ENCODE measurements at regions not wholly inside any gene's neighbourhood (a gene's known extent, or its start where the extent isn't known, plus 50 kb on each side); places are given as distances from the start of the nearest gene placed in this dataset.

- peaks cover 0 to 2% (median 0%) of the 10 kb centered on the region in 4 donors for H3K36me3 ChIP-seq (ENCODE audit: control insufficient read depth in 4 of 4, insufficient read depth in 3 of 4, low read depth in 1 of 4, low read length in 3 of 4)
- H3K9me3 ChIP-seq (ENCODE audit: control insufficient read depth in 4 of 4, low read length in 3 of 4): no peaks in the 10 kb centered on the region
- H3K27ac ChIP-seq (ENCODE audit: low read depth in 1 of 2, low read length in 2 of 2): no peak overlapping the region
Measured at GRCh38 chr15:46296797-46297196, 662.0 kb downstream of the SQOR start.

GRCh38 chr15:46297766-46298165, 662.9 kb downstream of the SQOR start:
- Histone ChIP-seq H3K4me3 (ENCODE audit: low read depth in 1 of 3, low read length in 3 of 3) (no peak overlapping the region), H3K9me3 (ENCODE audit: control insufficient read depth in 4 of 4, low read length in 3 of 4) (no peaks in the 10 kb centered on the region), H3K4me1 (ENCODE audit: control insufficient read depth in 4 of 4, insufficient read depth in 4 of 4, low read length in 3 of 4) (no peaks in the 10 kb centered on the region), H3K36me3 (ENCODE audit: control insufficient read depth in 4 of 4, insufficient read depth in 3 of 4, low read depth in 1 of 4, low read length in 3 of 4) (peaks cover 0 to 2% (median 0%) of the 10 kb centered on the region in 4 donors), H3K27me3 (ENCODE audit: control insufficient read depth in 4 of 4, insufficient read depth in 4 of 4, low read length in 3 of 4) (no peaks in the 10 kb centered on the region), H3K9ac (ENCODE audit: low read depth in 1 of 2, low read length in 2 of 2) (no peak overlapping the region), H3K27ac (ENCODE audit: low read depth in 1 of 2, low read length in 2 of 2) (no peak overlapping the region)
- DNase-seq (ENCODE audit: low spot score): no peak
- 62% methylated on average over 3 of the region's 3 CpGs for WGBS
- TF ChIP-seq ATF3 (IDR thresholded peaks at IDR 0.05) (no peak), FOXA1 (IDR thresholded peaks at IDR 0.05) (no peak), CTCF (IDR thresholded peaks at IDR 0.05; ENCODE audit: low read depth, low read length, missing input control) (no peak), EGR1 (IDR thresholded peaks at IDR 0.05; ENCODE audit: low read depth in 2 of 2) (no peak), ZBTB33 (IDR thresholded peaks at IDR 0.05) (no peak), NR2F2 (IDR thresholded peaks at IDR 0.05) (no peak), RXRA (IDR thresholded peaks at IDR 0.05) (no peak), MAX (IDR thresholded peaks at IDR 0.05) (no peak), JUND (IDR thresholded peaks at IDR 0.05) (no peak), RAD21 (IDR thresholded peaks at IDR 0.05) (no peak), GABPA (IDR thresholded peaks at IDR 0.05 in 1 of 2, conservative IDR thresholded peaks at IDR 0.05 in 1 of 2) (no peak), TAF1 (conservative IDR thresholded peaks at IDR 0.05) (no peak), HNF4G (IDR thresholded peaks at IDR 0.05) (no peak), YY1 (IDR thresholded peaks at IDR 0.05) (no peak), HNF4A (conservative IDR thresholded peaks at IDR 0.05) (no peak), SP1 (IDR thresholded peaks at IDR 0.05) (no peak)

More at GRCh38 chr15:46296797-46297196, 662.0 kb downstream of the SQOR start:
- Histone ChIP-seq H3K9ac (ENCODE audit: low read depth in 1 of 2, low read length in 2 of 2) (no peak overlapping the region), H3K27me3 (ENCODE audit: control insufficient read depth in 4 of 4, insufficient read depth in 4 of 4, low read length in 3 of 4) (no peaks in the 10 kb centered on the region), H3K4me1 (ENCODE audit: control insufficient read depth in 4 of 4, insufficient read depth in 4 of 4, low read length in 3 of 4) (no peaks in the 10 kb centered on the region), H3K4me3 (ENCODE audit: low read depth in 1 of 3, low read length in 3 of 3) (no peak overlapping the region)
- 88% methylated on average over 2 of the region's 2 CpGs for WGBS
- DNase-seq (ENCODE audit: low spot score): no peak
- TF ChIP-seq HNF4G (IDR thresholded peaks at IDR 0.05) (no peak), REST (IDR thresholded peaks at IDR 0.05) (no peak), NR2F2 (IDR thresholded peaks at IDR 0.05) (no peak), ATF3 (IDR thresholded peaks at IDR 0.05) (no peak), HNF4A (conservative IDR thresholded peaks at IDR 0.05) (no peak), MAX (IDR thresholded peaks at IDR 0.05) (no peak)
